IPS-NIHi7 (cell line): ENCODE measurements at regions not wholly inside any gene's neighbourhood (a gene's known extent, or its start where the extent isn't known, plus 50 kb on each side); places are given as distances from the start of the nearest gene placed in this dataset.
"Not testable (repeated sequence)": the region's sequence is repeated elsewhere in the genome, so short reads cannot be mapped to it uniquely, and the experiment has no call there.

Source experiments
- DNase-seq: peaks from one replicate; pipeline ENCODE4 v3.0.0; 2012; ENCODE audit warnings: mixed read lengths; ENCODE audit errors: extremely low spot score

DNA sequence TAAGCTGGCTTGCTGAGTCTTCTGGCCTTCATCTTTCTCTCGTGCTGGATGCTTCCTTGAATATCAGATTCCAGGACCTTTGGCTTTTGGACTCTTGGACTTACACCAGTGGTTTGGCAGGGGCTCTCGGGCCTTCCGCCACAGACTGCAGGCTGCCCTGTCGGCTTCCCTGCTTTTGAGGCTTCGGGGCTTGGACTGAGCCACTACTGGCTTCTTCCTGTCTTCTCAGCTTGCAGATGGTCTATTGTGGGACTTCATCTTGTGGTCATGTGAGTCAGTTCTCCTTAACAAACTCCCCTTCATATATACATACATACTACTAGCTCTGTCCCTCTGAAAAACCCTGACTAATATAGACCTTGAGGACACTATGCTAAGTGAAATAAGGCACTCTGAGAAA is 78.3 kb upstream of the SSBP2 start:
- no peak for DNase-seq

DNA sequence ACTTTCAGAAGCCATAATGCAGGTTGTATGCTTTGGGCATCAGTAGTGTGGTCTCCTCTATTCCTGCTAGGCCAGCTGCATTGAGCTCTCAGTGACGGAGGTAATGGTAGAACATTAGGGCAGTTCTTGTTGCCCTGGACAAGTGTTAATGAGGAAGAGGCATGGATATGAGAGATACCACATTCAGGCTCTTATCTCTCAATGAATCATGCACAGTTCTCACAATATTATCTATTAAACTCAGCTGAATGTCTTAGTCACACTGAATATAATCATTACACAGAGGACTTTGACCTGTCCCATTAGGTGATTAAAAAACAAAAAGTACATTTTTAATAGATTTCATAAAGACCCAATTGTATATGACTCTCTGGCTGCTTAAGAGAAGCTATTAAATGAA is 76.6 kb upstream of the SSBP2 start:
- DNase-seq, result no peak

DNA sequence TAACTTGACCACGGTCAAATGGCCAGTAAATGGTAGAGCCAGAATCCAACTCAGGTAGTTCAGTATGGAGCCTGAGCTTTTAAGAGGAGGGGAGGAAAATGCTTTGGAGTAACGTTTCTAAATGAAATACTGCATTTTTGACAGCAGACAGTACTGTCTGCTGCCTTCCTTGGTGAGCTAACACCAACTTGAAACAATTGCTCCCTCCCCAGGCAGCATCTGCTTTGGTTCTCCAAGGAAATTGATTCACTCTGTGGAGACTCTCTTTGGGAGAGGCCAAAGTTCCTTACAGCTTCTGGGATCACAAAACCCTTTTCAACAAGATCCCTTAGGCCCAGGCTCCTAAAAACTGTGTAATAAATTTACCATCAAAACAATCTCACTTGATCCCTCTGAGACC is 75.2 kb upstream of the SSBP2 start:
- DNase-seq, result peak; percentile 38

DNA sequence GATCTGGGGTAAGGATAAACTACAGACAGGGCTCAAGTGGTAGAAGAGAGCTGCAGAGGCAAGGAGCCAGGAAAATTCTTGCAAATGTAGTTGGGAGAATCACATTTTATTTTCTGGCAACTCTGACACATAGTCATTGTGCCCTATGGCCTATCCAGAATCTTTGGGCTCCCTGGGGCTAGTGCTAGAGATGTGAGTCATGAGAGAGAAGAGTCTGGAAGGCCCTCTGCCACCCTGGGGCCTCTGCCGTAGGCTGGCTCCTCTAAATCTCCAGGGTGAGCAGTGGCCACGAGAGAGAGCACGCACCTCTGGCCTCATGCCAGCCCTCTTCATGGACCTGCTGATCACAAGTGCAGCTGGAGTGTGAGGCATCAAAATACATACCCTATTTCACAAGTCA is 74.3 kb upstream of the SSBP2 start:
- DNase-seq, result no peak

DNA sequence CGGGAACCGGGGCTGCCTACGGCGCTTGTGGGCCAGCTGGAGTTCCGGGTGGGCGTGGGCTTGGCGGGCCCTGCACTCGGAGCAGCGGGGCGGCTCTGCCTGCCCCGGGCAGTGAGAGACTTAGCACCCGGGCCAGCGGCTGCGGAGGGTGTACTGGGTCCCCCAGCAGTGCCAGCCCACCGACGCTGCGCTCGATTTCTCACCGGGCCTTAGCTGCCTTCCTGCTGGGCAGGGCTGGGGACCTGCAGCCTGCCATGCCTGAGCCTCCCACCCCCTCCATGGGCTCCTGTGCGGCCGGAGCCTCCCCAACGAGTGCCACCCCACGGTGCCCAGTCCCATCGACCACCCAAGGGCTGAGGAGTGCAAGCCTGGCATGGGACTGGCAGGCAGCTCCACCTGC is 72.8 kb upstream of the SSBP2 start:
- not testable (repeated sequence) for DNase-seq

DNA sequence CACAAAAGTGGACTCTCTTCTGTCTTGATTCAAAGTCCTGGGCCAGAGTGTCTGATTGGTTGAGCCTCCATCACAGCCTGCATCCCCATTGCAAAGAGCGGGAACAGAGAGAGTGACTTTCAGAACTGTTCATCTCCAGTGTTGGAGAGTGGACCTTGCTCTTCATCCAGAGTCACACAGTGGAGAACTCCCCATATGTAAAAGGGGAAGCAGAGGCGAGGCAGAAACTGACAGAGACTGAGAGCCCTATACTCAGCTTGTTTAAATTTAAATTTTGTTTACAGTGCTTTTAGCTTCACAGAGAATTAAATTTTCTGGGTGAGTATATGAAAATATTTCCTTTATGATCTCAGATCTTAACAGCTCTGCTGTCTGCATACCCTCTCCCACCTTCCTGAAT is 70.0 kb upstream of the SSBP2 start:
- no peak for DNase-seq

DNA sequence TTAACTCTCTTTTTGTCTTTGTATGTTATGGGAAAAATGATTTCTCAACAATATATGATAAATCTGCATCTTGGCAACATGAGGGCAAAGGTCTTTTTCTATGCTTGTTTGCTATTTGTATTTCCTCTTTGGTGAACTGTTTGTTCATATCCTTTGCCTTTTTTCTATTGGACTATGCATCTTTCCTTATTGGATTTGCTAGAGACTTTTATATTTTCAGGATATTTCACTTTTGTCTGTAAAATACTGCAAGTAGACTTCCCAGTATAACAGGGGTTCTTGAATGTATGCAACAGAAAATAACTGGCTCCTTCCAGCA is 69.4 kb upstream of the SSBP2 start:
- DNase-seq, result no peak

DNA sequence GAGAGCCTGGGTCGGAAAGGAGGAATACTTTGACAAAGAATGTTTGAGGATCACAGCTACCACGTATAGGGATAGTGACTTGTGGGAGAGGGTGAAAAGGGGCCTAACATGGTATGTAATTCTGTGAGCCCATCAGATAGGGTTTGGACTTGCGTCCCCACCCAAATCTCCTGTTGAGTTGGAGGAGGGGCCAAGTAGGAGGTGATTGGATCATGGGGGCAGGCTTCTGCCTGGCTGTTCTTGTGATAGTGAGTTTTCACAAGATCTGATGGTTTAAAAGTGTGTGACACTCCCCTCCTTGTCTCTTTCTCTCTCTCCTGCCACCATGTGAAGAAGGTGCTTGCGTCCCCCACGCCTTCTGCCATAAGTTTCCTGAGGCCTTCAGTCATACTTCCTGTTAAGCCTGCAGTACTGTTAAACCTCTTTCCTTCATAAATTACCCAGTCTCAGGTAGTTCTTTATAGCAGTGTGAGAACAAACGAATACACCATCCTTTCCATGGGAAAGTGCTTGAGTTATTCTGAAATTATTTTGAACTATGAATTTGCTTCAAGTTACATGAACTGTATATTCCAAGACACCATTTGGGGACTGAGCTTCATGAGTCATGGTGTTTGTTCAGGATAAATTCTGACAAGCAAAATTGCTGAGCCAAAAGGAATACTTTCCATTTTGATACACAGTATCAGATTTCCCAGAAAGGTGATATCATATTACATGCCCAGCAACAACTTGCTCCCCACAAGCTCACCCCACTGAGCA is 68.8 kb upstream of the SSBP2 start:
- DNase-seq, result no peak

DNA sequence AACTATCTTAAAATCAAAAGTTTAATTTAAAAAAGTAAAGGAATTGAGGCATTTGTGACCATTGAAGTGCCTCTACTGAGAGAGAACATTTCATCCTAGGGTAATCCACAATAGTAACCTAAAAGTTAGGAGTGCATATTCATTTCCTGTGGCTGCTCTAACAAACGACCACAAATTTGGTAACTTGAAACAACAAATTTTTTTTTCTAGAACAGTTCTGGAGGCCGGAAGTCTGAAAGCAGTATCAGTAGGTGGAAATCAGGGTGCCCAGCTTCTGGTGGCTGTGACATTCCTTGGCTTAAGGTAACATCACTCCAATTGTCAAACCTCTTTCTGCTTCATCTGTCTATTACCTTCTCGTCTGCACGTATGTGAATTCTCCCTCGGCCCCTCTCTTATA is 67.1 kb upstream of the SSBP2 start:
- DNase-seq, result no peak

DNA sequence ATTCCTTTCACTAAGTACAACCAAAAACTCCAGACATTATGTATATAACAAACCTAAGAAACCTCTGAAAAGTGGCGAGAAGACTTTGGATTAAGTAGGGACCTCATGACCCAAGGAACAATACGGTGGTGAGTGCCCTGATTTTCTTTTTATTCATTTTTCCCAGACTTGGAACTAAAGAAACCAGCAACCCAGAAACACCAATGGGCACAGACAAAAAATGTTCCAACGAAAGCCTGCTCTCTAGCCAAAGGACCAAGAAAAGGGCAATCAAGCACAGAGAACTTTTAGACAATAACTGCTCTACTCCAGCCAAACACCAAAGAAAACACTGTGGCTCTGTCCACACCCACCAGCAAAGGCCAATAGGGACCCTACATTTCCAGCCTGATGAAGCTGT is 66.2 kb upstream of the SSBP2 start:
- no peak for DNase-seq

DNA sequence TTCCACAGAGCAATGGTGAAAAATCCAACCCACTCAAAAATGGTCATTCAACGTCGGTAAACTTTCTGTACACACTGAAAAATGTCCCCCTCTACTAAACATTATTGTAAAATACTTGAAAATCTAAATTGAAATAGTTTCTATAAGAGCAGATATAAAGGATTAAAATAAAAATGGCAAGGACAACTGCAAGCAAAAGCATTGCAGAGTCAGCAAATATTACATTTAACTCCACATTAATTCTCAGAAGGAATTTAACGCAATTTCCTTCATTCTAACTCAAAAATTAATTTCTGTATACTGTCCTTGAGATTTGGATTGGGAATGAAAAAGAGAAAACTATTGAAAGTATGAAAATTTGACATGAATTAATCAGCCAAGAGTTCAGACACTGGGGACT is 64.4 kb upstream of the SSBP2 start:
- DNase-seq, result no peak

DNA sequence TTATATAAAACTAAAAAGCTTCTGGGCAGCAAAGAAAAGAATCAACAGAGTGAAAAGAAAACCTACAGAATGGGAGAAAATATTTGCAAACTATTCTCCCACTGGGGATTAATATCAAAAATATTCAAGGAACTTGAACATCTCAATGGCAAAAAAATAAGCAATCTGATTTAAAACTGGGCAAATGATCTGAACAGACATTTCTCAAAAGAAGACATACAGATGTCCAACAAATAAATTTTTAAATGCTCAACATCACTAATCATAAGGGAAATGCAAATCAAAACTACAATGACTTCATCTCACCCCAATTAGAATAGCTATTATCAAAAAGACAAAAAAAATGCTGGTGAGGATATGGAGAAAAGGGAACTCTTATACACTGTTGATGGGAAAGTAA is 57.2 kb upstream of the SSBP2 start:
- no peak for DNase-seq

DNA sequence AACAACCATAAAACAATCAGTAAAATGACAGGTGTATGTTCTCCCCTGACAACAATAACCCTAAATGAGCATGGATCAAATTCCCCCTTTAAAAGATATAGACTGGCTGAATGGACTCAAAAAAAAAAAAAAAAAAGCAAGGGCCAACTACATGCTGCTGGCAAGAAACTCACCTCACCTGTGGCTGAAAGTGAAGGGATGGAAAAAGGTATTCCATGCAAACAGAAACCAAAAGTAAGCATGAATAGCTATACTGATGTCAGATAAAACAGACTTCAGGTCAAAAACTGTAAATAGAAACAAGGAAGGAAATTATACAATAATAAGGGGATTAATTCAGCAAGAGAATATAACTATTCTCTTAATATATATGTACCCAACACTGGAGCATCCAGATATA is 54.2 kb upstream of the SSBP2 start:
- no peak for DNase-seq

DNA sequence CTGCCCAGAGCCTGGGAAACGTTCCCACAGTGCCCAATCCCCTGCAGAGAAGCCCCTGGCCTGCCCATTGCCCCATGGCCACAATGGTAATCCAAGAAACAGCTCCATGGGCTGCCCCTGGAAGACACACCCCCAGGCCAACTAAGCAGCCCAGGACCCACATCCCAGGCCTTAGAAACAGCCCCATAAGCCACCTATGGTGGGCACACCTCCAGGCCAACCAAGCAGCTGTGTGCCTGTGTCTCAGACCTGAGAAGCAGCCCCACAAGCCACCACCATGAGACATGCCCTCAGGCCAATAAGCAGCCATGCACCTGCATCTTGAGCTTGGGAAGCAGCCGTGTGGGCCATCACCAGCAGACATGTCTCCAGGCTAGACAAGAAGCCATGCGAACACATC is 52.9 kb upstream of the SSBP2 start:
- DNase-seq, result no peak

DNA sequence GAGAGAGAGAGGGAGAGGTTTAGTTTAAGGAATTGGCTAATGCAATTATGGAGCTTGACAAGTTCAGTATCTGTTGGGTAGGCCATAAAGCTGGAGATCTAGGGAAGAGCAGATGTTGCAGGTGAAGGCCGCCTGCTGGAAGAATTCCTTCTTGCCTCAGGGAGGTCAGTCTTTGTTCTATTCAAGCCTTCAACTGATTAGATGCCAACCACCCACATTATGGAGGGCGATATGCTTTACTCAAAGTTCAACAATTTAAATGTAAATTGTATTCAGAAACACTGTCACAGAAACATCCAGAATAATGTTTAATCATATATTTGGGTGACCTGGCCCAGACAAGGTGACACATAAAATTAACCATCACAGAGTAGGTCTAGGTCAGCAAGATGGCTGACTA is 51.7 kb upstream of the SSBP2 start:
- no peak for DNase-seq

DNA sequence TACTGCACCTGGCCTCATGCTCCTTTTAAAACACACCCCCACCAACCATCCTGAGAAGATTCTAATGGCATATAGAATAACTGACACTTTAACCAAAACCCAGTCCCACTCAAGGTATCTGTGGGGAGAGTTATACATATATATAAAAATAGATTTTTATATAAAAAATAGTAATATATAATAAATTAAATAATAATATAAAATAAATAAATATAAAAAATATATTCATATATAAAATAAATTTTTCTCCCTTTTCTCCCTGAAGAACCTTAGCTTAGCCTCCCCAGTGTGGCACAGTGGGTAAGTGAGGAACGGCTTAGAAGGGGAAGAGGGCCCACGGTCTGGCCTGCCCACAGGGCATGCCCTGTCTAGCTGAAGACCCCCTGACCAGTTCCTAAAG is 51.1 kb upstream of the SSBP2 start:
- DNase-seq, result no peak

DNA sequence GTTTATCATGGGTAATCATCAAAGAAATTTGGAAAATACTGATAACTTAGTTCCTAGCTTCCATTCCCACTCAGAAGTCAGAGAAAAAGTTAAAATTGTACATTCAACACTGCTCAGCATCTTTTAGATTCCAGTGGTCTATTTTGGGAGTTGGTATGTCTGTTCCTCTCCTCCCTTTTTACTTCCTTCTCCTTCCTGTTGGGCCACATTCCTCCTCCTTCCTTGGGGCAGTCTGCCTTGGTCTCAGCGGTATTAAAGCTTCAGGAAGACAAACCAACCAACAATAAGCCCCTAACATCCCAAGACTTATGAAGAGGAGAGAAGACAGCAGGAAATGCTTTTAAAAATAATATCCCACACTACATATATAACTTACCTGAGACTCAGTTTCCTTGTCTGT is 49.9 kb upstream of the SSBP2 start:
- DNase-seq, result no peak
